T-helper 2 cell treated with Interferon-gamma antibody and Interleukin-4, amounts not matched to agents 5 μg/mL and 100 μg/mL, for 36 hours (primary cell): ENCODE measurements at regions not wholly inside any gene's neighbourhood (a gene's known extent, or its start where the extent isn't known, plus 50 kb on each side); places are given as distances from the start of the nearest gene placed in this dataset.

Experiments used
- DNase-seq: peaks from one replicate; pipeline ENCODE4 v3.0.0; 2021; ENCODE audit warnings: low spot score
- H3K27ac Mint-ChIP-seq: one replicate; pipeline ENCODE4 v1.8.0; 2021; ENCODE audit warnings: mild to moderate bottlenecking, mixed read lengths
- H3K27me3 Mint-ChIP-seq: one replicate; pipeline ENCODE4 v1.8.0; 2021; ENCODE audit warnings: low read depth, mixed read lengths
- H3K36me3 Mint-ChIP-seq: one replicate; pipeline ENCODE4 v1.8.0; 2021; ENCODE audit warnings: low read depth, mixed read lengths
- H3K4me1 Mint-ChIP-seq: one replicate; pipeline ENCODE4 v1.8.0; 2021; ENCODE audit warnings: low read depth, mixed read lengths
- H3K4me3 Mint-ChIP-seq: one replicate; pipeline ENCODE4 v1.8.0; 2022; ENCODE audit warnings: mild to moderate bottlenecking, moderate library complexity, mixed read lengths
- H3K9me3 Mint-ChIP-seq: one replicate; pipeline ENCODE4 v1.8.0; 2021; ENCODE audit warnings: mixed read lengths

DNA sequence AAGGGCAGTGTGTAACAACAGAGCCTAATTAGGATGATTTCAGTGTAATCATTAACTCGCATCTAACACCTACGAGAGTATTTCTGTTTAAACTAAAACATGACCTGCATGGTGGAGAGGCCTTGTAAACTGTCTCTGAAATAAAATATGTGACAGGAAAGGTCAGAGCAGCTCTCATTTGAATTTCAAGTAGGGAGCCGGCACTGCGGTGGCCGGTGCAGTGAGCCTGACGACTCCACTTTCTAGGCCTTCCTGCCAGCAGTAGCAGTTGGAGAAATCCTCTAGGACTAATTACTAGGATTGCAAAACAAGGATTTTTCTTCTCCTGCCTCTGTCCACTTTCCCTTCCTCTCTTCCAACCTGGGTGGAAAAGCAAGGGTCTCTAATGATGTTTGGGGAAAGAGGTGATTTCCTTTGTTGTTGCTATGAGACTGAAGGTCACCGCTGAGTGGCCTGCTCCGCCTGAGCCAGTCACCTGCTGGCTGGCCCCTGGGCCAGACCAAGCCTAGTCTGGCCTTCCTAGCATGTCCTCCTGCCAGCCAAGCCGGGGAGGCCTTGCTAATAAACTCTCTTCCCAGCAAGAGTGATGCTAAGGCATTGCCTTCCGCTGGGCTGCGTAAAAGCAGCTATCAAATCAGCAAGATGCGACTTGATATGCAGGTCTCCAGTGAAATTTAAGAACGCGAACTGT, 245.7 kb downstream of the PSAT1 start:
- Mint-ChIP-seq H3K27me3 (no peaks in the 10 kb centered on the region), H3K4me3 (no peak overlapping the region), H3K4me1 (no peaks in the 10 kb centered on the region), H3K27ac (no peak overlapping the region), H3K36me3 (no peaks in the 10 kb centered on the region), H3K9me3 (no peaks in the 10 kb centered on the region)
- DNase-seq: no peak

DNA sequence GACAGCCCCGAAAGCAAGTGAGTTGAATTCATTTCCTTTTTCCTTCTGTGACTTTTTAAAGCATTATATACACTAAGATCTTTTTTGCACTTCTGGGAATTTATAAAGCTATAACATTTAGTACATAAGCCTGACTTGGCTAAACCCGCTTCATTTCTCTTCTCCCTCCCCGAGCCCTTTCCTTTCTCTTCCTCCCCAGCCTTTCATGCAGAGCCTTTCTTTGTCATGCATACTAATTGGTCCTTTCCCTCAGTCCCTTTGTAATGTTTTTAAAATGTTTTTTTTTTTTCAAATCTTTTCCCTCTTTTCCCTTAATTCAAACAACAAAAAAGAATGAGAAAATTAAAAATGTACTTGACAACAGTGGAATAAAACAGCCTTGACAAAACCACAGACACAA, 246.4 kb downstream of the PSAT1 start:
- Mint-ChIP-seq H3K27me3 (no peaks in the 10 kb centered on the region), H3K4me1 (no peaks in the 10 kb centered on the region), H3K9me3 (no peaks in the 10 kb centered on the region), H3K36me3 (no peaks in the 10 kb centered on the region), H3K27ac (no peak overlapping the region), H3K4me3 (no peak overlapping the region)
- no peak for DNase-seq

DNA sequence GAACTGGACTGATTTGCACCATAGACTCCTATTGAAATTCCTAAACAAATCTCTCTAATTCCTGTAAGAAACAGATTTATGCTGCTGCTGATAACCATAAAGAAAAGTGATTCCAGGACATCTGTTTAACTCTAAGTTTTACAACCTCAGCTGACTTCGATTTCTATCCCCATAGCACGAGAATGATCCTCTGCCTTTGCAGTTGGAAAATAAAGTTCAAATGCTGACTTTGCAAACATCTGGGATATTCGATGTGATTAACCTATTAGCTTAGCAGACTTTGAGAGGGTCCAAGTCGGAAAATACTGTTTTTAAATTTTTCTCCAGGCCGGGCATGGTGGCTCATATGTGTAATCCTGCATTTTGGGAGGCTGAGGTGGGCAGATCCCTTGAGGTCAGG, 247.3 kb downstream of the PSAT1 start:
- no peaks in the 10 kb centered on the region for H3K9me3 Mint-ChIP-seq
- no peak for DNase-seq
- H3K27me3 Mint-ChIP-seq: no peaks in the 10 kb centered on the region
- no peak overlapping the region for H3K4me3 Mint-ChIP-seq
- no peak overlapping the region for H3K27ac Mint-ChIP-seq
- H3K4me1 Mint-ChIP-seq: no peaks in the 10 kb centered on the region
- H3K36me3 Mint-ChIP-seq: no peaks in the 10 kb centered on the region

DNA sequence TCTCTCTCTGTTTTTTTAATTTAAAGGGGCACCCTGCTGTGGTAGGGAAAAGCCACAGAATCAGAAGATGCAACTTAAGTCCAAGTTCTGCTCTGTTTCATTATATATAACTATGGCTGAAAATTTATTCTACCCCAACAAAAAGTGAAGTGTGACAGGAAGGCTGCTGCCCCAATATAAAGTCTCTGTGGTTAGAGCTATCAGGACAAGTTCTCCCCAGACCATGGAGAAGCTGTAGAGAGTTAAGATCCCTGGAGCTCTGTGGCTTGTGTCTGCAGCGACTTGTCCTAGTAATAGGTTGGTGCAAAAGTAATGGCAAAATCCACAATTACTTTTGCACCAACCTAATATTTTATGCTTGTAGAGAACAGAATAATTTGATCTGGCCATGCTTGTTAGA, 250.9 kb downstream of the PSAT1 start:
- peaks cover 2% of the 10 kb centered on the region for H3K27me3 Mint-ChIP-seq
- no peak for DNase-seq
- no peak overlapping the region for H3K27ac Mint-ChIP-seq
- H3K36me3 Mint-ChIP-seq: no peaks in the 10 kb centered on the region
- H3K9me3 Mint-ChIP-seq: no peaks in the 10 kb centered on the region
- no peaks in the 10 kb centered on the region for H3K4me1 Mint-ChIP-seq
- H3K4me3 Mint-ChIP-seq: no peak overlapping the region

DNA sequence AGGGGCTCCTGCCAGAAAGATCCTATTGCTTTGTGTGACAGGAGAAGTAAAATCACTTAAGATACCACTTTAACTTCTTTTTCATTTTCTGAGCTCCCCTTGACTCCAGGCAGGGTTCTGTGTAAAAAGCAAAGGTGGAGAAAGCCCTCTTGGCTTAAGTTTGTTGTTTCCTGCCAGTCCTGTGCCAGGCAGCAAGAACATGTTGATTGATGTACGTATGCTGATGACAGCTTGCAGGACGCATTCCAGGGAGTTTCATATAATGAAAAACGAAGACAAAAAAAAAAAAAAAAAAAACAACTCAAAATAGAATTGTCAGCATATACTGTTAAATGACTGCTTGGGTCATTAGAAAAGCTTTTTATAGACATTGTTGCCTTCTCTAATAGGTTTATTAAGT, 251.7 kb downstream of the PSAT1 start:
- no peak overlapping the region for H3K4me3 Mint-ChIP-seq
- no peaks in the 10 kb centered on the region for H3K36me3 Mint-ChIP-seq
- no peaks in the 10 kb centered on the region for H3K4me1 Mint-ChIP-seq
- peaks cover 2% of the 10 kb centered on the region for H3K27me3 Mint-ChIP-seq
- no peak for DNase-seq
- H3K9me3 Mint-ChIP-seq: no peaks in the 10 kb centered on the region
- no peak overlapping the region for H3K27ac Mint-ChIP-seq

DNA sequence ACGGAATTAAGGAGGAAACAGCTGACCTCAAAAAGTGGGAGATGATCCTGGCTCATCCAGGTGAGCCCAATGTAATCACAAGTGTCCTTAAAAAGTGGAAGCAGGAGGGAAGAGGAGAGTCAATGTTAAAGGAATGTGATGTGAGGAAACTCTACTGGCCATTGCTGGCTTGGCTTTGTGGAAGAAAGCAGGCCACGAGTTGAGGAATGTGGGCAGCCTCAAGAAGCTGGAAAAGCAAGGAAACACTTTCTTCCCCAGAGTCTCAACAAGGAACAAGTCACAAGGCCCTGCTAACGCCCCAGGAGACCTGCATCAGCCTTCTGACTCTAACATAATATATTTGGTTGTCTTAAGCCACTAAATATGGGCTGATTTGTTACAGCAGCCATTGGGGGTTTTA, 252.8 kb downstream of the PSAT1 start:
- no peak overlapping the region for H3K27ac Mint-ChIP-seq
- no peaks in the 10 kb centered on the region for H3K36me3 Mint-ChIP-seq
- no peaks in the 10 kb centered on the region for H3K4me1 Mint-ChIP-seq
- H3K27me3 Mint-ChIP-seq: peaks cover 2% of the 10 kb centered on the region
- no peak overlapping the region for H3K4me3 Mint-ChIP-seq
- no peak for DNase-seq
- H3K9me3 Mint-ChIP-seq: no peaks in the 10 kb centered on the region

DNA sequence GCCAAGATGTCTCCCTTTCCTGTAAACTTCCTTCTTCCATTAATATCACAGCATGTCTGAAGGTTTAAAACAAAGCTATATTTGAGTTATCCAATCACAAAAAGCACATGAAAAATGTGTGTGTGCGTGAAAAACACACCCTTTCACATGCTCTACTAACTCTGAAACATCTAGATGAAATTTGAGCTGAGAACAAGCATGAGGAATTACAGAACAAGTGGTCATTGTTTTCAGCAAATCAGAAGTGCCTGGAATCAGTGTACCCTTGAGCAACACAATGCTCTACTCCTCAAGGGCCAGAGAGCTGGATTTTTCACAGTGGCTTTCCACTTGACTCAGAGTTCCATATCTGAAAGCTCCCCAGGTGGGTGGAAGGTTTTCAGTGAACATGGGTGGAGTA, 255.9 kb downstream of the PSAT1 start:
- no peaks in the 10 kb centered on the region for H3K4me1 Mint-ChIP-seq

DNA sequence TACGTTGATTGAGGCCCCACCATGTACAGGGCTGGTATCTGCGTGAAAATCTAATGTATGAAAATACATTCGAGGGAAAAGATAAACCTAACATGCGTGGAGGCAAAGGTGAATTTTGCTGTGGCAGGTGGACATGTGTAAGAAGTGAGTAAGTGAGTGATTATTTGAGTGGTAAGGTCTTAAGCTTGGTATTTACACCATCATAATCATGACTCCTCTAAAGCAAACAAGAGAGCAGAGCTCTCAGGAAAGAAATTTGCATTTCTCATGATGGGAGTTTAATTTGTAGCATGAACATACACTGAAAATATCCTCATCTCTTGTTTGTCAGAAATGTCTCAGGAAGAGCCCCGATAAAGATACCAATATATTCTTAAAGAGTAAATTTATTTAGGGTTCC, 260.6 kb downstream of the PSAT1 start:
- no peak for DNase-seq
- Mint-ChIP-seq H3K36me3 (no peaks in the 10 kb centered on the region), H3K4me1 (no peaks in the 10 kb centered on the region), H3K27ac (no peak overlapping the region), H3K4me3 (no peak overlapping the region), H3K27me3 (no peaks in the 10 kb centered on the region), H3K9me3 (no peaks in the 10 kb centered on the region)

More for the DNA sequence above, 255.9 kb downstream of the PSAT1 start:
- no peak for DNase-seq
- no peaks in the 10 kb centered on the region for H3K9me3 Mint-ChIP-seq
- H3K36me3 Mint-ChIP-seq: no peaks in the 10 kb centered on the region
- H3K27me3 Mint-ChIP-seq: peaks cover 2% of the 10 kb centered on the region
- H3K27ac Mint-ChIP-seq: no peak overlapping the region
- no peak overlapping the region for H3K4me3 Mint-ChIP-seq

DNA sequence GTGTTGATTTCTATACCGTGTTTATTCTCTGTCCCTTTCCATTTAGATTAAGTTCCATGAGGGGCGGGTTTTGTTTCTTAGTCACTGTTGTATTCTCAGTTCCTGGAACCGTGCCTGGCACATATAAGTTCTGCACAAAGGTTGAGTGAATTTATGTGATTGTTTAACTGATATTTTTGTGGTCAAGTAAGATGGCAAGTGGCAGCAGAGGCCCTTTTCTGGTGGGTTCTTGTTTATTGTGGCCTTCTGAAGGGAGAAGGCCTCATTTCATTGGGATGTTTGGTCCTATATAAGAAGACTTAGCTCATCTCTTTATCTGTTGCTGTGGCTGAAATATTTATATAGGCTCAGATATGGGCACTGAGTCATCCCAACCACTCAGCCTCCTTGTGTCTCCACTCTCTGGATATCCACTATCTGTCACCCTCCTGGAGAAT, 262.5 kb downstream of the PSAT1 start:
- Mint-ChIP-seq H3K9me3 (no peaks in the 10 kb centered on the region), H3K36me3 (no peaks in the 10 kb centered on the region), H3K4me3 (no peak overlapping the region), H3K4me1 (no peaks in the 10 kb centered on the region), H3K27me3 (no peaks in the 10 kb centered on the region), H3K27ac (no peak overlapping the region)
- DNase-seq: no peak

DNA sequence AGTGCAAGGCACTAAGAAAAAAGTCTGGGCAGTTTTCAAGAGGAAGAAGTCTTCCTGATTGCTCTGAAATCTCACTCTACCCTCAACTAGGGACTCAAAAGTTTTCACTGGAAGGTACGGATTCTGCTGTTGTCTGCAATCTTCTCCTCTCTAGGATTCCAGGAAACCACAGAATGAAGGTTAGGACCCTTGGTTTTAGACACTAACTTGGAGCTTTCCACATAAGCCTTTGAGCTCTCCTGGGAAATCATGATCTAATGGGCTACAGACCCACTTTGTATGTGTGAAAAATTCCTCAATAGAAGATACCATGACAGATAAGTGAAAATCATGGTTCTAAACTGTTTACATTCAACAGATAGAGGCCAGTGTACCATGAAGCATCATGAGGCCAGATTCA, 265.1 kb downstream of the PSAT1 start:
- no peaks in the 10 kb centered on the region for H3K27me3 Mint-ChIP-seq
- H3K27ac Mint-ChIP-seq: no peak overlapping the region
- no peaks in the 10 kb centered on the region for H3K36me3 Mint-ChIP-seq
- H3K4me1 Mint-ChIP-seq: no peaks in the 10 kb centered on the region
- no peak for DNase-seq
- H3K4me3 Mint-ChIP-seq: no peak overlapping the region
- H3K9me3 Mint-ChIP-seq: no peaks in the 10 kb centered on the region

DNA sequence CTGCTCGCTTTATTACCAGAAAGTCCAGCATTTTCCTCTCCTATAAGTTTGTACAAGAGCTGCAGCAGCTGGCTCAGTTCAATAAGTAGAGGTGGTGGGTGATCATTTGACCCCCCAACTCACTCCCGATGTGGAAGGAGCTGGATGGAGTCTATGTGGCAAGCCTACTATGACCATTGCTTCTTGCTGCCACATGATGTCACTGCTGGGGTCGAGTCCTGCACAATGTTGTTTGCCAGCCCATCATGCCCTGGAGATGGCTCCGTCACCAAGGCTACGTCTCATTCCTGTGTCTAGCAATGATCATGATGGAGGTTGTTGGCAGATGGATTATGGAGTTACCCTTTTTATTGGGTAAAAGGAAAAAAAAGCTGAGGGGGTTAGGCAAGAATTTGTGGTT, 266.3 kb downstream of the PSAT1 start:
- Mint-ChIP-seq H3K9me3 (no peaks in the 10 kb centered on the region), H3K27me3 (no peaks in the 10 kb centered on the region), H3K36me3 (no peaks in the 10 kb centered on the region), H3K4me1 (no peaks in the 10 kb centered on the region), H3K4me3 (no peak overlapping the region), H3K27ac (no peak overlapping the region)
- no peak for DNase-seq

DNA sequence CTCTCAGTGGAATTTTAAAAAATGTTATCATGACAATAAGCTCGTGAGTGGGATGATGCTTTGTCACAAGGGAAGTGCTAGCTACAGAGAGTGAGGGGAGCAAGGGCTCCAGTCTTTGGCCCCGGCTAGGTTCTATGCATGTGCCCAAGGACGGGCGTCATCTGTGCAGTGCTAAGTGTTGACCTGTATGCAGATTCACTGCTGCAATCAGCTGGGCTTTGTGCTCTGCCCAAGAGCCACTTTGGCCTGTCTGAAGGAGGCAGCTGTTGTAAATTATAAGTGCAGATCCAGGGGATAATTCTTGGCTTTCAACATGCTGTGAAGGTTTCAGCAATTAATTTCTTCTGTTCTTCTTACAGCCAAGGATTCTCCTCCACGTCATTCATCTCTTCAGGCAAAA, 268.6 kb downstream of the PSAT1 start:
- Mint-ChIP-seq H3K9me3 (no peaks in the 10 kb centered on the region), H3K4me1 (no peaks in the 10 kb centered on the region), H3K36me3 (no peaks in the 10 kb centered on the region), H3K27ac (no peak overlapping the region), H3K4me3 (no peak overlapping the region), H3K27me3 (no peaks in the 10 kb centered on the region)
- no peak for DNase-seq

DNA sequence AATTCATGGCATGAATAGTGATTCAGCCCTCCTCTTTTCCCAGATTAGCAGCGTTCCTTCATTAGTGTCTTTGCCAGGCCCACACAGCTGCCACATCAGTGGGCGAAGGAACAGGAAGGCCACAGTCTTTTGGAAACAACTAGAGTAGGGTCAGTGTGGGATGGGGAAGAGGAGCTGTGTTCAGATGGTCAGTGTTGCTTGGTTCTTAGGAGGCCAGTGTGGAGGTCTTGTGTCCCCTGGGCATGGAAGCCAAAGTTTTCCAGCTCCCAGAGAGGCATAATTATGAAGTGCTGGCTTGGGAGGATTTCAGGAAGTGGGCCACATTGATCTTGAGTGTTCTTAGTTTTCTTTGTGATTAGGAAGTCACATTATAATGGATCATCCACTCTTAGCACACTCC, 269.6 kb downstream of the PSAT1 start:
- Mint-ChIP-seq H3K9me3 (no peaks in the 10 kb centered on the region), H3K36me3 (no peaks in the 10 kb centered on the region), H3K27ac (no peak overlapping the region), H3K4me3 (no peak overlapping the region), H3K4me1 (no peaks in the 10 kb centered on the region), H3K27me3 (no peaks in the 10 kb centered on the region)
- no peak for DNase-seq

DNA sequence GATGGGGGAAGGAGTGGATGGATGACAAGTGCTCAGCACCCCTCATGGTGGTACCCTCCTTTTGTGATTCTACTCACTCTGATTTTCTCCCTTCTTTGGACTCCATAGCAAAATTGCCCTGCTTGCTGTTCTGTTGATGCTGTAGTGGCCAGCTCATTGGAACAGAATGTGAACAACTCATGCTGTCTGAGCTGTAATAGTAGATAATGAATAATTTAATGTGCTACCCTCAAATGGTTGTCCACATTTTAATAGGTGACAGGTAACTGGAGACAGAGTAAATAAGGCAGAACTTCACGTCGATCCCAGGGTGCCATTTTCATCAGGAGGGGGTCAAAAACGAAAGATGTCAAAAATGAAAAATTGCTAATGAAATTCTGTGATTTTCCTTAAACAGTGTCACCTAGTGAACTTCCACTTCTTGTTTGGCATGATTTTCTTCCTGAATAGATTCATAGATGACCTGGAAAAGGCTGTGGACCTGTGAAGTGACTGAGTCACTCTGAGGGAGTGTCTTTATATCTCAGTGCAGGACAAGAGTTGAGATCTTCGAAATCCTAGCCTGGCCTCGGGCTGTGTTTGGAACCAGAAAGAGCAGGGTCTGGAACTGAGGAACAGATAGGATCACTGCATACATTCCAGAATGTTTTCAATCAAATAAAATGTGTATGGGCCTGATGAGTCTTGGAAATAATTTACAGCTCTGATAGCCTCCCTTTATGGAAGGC, 270.2 kb downstream of the PSAT1 start:
- no peaks in the 10 kb centered on the region for H3K36me3 Mint-ChIP-seq
- no peaks in the 10 kb centered on the region for H3K9me3 Mint-ChIP-seq
- no peak overlapping the region for H3K4me3 Mint-ChIP-seq
- no peaks in the 10 kb centered on the region for H3K27me3 Mint-ChIP-seq
- no peak for DNase-seq
- H3K4me1 Mint-ChIP-seq: no peaks in the 10 kb centered on the region
- no peak overlapping the region for H3K27ac Mint-ChIP-seq

DNA sequence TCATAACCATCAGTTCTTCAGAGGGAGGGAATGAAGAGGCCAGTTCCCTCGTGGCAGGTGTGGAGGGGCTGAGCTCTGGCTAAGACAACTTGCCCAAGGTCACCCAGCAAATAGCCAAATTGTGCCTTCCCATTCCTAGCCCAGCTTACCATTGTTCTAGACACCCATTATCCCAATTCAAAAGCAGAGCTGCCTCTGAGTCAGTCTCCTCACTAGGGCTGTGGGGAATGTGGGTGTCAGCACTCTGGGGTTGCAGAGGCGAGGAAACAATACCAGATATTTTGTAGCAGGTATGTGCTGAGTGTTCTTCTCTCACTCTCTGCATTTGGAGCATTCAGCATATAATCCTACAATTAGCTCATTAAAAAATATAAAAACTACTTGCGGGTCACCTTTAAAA, 270.8 kb downstream of the PSAT1 start:
- Mint-ChIP-seq H3K9me3 (no peaks in the 10 kb centered on the region), H3K27me3 (no peaks in the 10 kb centered on the region), H3K27ac (no peak overlapping the region), H3K4me3 (no peak overlapping the region), H3K36me3 (no peaks in the 10 kb centered on the region), H3K4me1 (no peaks in the 10 kb centered on the region)
- DNase-seq: no peak
